Adrenal gland (tissue), 9 donors: ENCODE measurements at regions not wholly inside any gene's neighbourhood (a gene's known extent, or its start where the extent isn't known, plus 50 kb on each side); places are given as distances from the start of the nearest gene placed in this dataset.

Experiments
- DNase-seq, 7 donors: peaks; one replicate each; pipeline ENCODE4 v3.0.0-alpha.2; 2019 to 2020
- H3K27ac ChIP-seq, 5 donors: fragments of 200-600 bp; sonication (generic) in 4 of 5; 1 replicate in 3 of 5; 2 replicates in 2 of 5; pipeline versions ENCODE4 v1.5.1 to v1.8.0; 2016 to 2020; ENCODE audit warnings: mild to moderate bottlenecking in 1 of 5
- H3K27me3 ChIP-seq: fragments of 200-600 bp; 2 replicates; pipeline ENCODE4 v1.8.0; 2021
- H3K36me3 ChIP-seq, 2 donors: fragments of 200-600 bp; replicated peaks in 1 of 2; 1 replicate in 1 of 2; 2 replicates in 1 of 2; pipeline versions ENCODE4 v1.5.1 to v1.8.0; 2018 to 2022
- H3K4me1 ChIP-seq, 2 donors: fragments of 200-600 bp; replicated peaks in 1 of 2; 1 replicate in 1 of 2; 2 replicates in 1 of 2; pipeline versions ENCODE4 v1.5.1 to v1.8.0; 2018 to 2021
- H3K4me3 ChIP-seq, 4 donors: fragments of 200-600 bp; sonication (generic) in 3 of 4; one replicate each; pipeline ENCODE4 v1.5.1; 2016 to 2018
- H3K9me3 ChIP-seq, 3 donors: fragments of 200-600 bp; sonication (generic) in 1 of 3; replicated peaks in 1 of 3; 1 replicate in 2 of 3; 2 replicates in 1 of 3; pipeline versions ENCODE4 v1.5.1 to v1.8.0; 2016 to 2021
- POLR2A ChIP-seq, 2 donors: fragments of 450-650 bp; IDR thresholded peaks; one replicate each; pipeline ENCODE4 v1.6.1; 2017; ENCODE audit warnings: antibody characterized with exemption in 2 of 2, mild to moderate bottlenecking in 2 of 2, moderate library complexity in 1 of 2
- WGBS, 4 donors: extraction: QIAGEN DNeasy Blood & Tissue Kit in 2 of 4; methylation state at CpG; one replicate each; pipeline versions ENCODE4 v1.1.5 to v1.1.7; 2013 to 2017; 5-methylcytosine and 5-hydroxymethylcytosine counted together
- intact Hi-C, 2 donors: fragments of 100-400 bp; cut with DNase I; formaldehyde crosslinking; loops; one replicate each; pipeline versions ENCODE4 v1.14.1 to v1.15.0; 2022 to 2023
- TF ChIP-seq, protein P1 (sequence below), 6 experiments: fragments of 450-650 bp in 4 of 6; fragments of 200-600 bp in 2 of 6; sonication (generic) in 1 of 6; IDR thresholded peaks; 1 replicate in 5 of 6; 2 replicates in 1 of 6; pipeline versions ENCODE4 v1.5.1 to v1.8.0; 2016 to 2021; ENCODE audit warnings: antibody characterized with exemption in 6 of 6, mild to moderate bottlenecking in 2 of 6, moderate library complexity in 1 of 6
- donor health status: healthy with polysubstance abuse.
- donor health status: Bipolar disorder and iron deficiency.
- donor health status: DM: yes; HTN: yes; CAD: no.
- donor health status: DM: no; HTN: no; CAD: no.
- donor health status: DM: no; HTN: no; CAD: no.

DNA sequence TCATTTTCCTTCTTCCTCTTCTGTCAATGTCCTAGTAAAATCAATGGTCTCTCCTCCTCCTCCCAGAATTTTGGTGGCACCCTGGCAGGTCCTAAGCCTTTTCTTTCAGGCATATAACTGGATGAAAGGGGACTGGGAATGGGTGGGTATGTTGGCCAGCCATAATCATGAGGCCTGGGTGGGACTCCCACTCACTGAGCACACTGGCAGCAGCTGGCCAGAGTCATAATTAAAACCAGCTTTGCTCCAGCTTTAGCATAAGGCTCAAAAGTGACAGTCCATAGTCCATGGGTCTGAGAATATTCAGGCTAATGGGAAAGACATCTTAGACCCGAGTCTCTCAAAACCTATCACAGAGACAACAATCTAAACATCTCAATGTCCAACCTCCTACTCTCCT lies 190.0 kb upstream of the BTBD3 start:
- 65 to 75% (median 71%) methylated on average over 1 of the region's 1 CpG for WGBS, 4 donors
- Histone ChIP-seq H3K4me1 (no peaks in the 10 kb centered on the region), H3K4me3 (no peak overlapping the region), H3K27me3 (no peaks in the 10 kb centered on the region), H3K27ac (no peak overlapping the region), H3K36me3 (no peaks in the 10 kb centered on the region), H3K9me3 (no peaks in the 10 kb centered on the region)
- no peak for DNase-seq
- TF ChIP-seq POLR2A (IDR thresholded peaks at IDR 0.05): no peak
- TF ChIP-seq, protein P1, sequence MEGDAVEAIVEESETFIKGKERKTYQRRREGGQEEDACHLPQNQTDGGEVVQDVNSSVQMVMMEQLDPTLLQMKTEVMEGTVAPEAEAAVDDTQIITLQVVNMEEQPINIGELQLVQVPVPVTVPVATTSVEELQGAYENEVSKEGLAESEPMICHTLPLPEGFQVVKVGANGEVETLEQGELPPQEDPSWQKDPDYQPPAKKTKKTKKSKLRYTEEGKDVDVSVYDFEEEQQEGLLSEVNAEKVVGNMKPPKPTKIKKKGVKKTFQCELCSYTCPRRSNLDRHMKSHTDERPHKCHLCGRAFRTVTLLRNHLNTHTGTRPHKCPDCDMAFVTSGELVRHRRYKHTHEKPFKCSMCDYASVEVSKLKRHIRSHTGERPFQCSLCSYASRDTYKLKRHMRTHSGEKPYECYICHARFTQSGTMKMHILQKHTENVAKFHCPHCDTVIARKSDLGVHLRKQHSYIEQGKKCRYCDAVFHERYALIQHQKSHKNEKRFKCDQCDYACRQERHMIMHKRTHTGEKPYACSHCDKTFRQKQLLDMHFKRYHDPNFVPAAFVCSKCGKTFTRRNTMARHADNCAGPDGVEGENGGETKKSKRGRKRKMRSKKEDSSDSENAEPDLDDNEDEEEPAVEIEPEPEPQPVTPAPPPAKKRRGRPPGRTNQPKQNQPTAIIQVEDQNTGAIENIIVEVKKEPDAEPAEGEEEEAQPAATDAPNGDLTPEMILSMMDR (IDR thresholded peaks at IDR 0.05): no peak
- intact Hi-C loops: no loop called here

- intact Hi-C loops: no loop called here
- DNase-seq: no peak
- H3K36me3 ChIP-seq: no peaks in the 10 kb centered on the region
- WGBS, 4 donors: 71 to 87% (median 79%) methylated on average over 2 of the region's 2 CpGs
- no peak overlapping the region for H3K4me3 ChIP-seq
- no peaks in the 10 kb centered on the region for H3K27me3 ChIP-seq
- TF ChIP-seq, protein P1 (IDR thresholded peaks at IDR 0.05): no peak
- TF ChIP-seq POLR2A (IDR thresholded peaks at IDR 0.05): no peak
- no peaks in the 10 kb centered on the region for H3K4me1 ChIP-seq
- H3K9me3 ChIP-seq: no peaks in the 10 kb centered on the region
- no peak overlapping the region for H3K27ac ChIP-seq
Measured at GRCh38 chr20:11728937-11729336, 188.8 kb upstream of the BTBD3 start.

DNA sequence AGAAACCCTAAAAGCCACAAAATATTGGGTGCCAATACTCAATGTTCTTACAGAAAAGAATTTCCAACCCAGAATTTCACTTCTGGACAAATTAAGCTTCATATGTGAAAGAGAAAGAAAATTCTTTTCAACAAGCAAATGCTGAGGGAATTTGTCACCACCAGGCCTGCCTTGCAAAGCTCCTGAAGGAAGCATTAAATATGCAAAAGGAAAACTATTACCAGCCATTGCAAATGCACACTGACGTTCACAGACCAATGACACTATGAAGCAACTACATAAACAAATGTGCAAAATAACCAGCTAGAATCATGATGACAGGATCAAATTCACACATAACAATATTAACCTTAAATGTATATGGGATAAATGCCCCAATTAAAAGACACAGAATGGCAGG lies 187.9 kb upstream of the BTBD3 start:
- DNase-seq: no peak
- intact Hi-C loops: no loop called here
- no peaks in the 10 kb centered on the region for H3K36me3 ChIP-seq
- H3K27me3 ChIP-seq: no peaks in the 10 kb centered on the region
- no peak for TF ChIP-seq POLR2A (IDR thresholded peaks at IDR 0.05)
- TF ChIP-seq, protein P1 (IDR thresholded peaks at IDR 0.05): no peak
- no peak overlapping the region for H3K4me3 ChIP-seq
- H3K27ac ChIP-seq: no peak overlapping the region
- 85 to 96% (median 88%) methylated on average over 1 of the region's 1 CpG for WGBS, 4 donors
- H3K9me3 ChIP-seq: no peaks in the 10 kb centered on the region
- H3K4me1 ChIP-seq: no peaks in the 10 kb centered on the region

DNA sequence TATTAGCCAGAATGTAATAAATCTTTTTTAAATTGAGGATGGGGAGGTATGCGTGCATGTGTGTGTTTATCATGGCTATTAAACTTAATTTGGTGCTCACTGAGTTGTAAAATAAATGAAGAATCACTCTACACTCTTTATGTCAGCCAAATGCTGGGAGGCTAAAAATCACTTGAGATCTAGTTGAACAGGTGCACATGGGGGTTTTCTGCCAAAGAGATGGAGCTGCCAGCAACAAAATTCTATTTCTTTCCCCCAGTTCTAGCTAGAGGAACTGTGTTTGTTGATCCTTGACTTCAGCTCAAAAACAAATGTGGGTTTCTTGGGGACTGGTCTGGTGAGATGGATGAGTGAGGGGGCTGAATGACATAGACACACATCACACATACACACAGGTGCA lies 183.3 kb upstream of the BTBD3 start:
- Histone ChIP-seq H3K27ac (no peak overlapping the region), H3K4me3 (no peak overlapping the region), H3K4me1 (no peaks in the 10 kb centered on the region), H3K27me3 (no peaks in the 10 kb centered on the region), H3K36me3 (no peaks in the 10 kb centered on the region), H3K9me3 (peaks cover 0 to 9% (median 0%) of the 10 kb centered on the region in 3 donors)
- WGBS, 4 donors: 82 to 100% (median 86%) methylated on average over 1 of the region's 1 CpG
- DNase-seq: no peak
- intact Hi-C loops: no loop called here
- TF ChIP-seq, protein P1 (IDR thresholded peaks at IDR 0.05): no peak
- TF ChIP-seq POLR2A (IDR thresholded peaks at IDR 0.05): no peak
